H1 (cell line): ENCODE measurements at regions not wholly inside any gene's neighbourhood (a gene's known extent, or its start where the extent isn't known, plus 50 kb on each side); places are given as distances from the start of the nearest gene placed in this dataset.

Experiments
- CTCF ChIA-PET: fragments of 300-600 bp; sonication (Branson Sonifier 250); formaldehyde crosslinking; loops from one replicate; lab custom pipeline; 2021; ENCODE audit not compliant: partially characterized antibody; lab: Charles Lee
- POLR2A ChIA-PET: fragments of 300-600 bp; sonication (Branson Sonifier 250); formaldehyde crosslinking; loops from one replicate; lab custom pipeline; 2021; ENCODE audit warnings: inconsistent platforms; ENCODE audit not compliant: partially characterized antibody; lab: Charles Lee
- DNase-seq, 2 experiments: peaks; one replicate each; pipeline versions ENCODE4 v3.0.0 to v3.0.0-alpha.2; 2010 to 2022; ENCODE audit warnings: low spot score in 2 of 2, low read depth in 1 of 2, mixed read lengths in 1 of 2
- FAIRE-seq: peaks from 2 replicates; lab custom pipeline; 2011; peaks lifted over from hg19 to GRCh38; lab: Jason Lieb, UNC
- H2AFZ ChIP-seq: 2 replicates; pipeline ENCODE4 v1.8.1; 2012; ENCODE audit warnings: low read length, inconsistent platforms
- H2AK5ac ChIP-seq: 2 replicates; pipeline ENCODE4 v1.6.1; 2013; ENCODE audit warnings: low read depth, low read length
- H2BK120ac ChIP-seq: replicated peaks from 2 replicates; pipeline ENCODE3; 2013; ENCODE audit warnings: low read depth, low read length, inconsistent platforms
- H2BK12ac ChIP-seq: 2 replicates; pipeline ENCODE4 v1.6.1; 2013; ENCODE audit warnings: low read depth, low read length
- H2BK15ac ChIP-seq: 2 replicates; pipeline ENCODE4 v1.6.1; 2013; ENCODE audit warnings: low read length
- H2BK20ac ChIP-seq: 2 replicates; pipeline ENCODE4 v1.6.1; 2013; ENCODE audit warnings: low read length
- H2BK5ac ChIP-seq: 2 replicates; pipeline ENCODE4 v1.6.1; 2013; ENCODE audit warnings: low read depth, low read length
- H3K14ac ChIP-seq: 2 replicates; pipeline ENCODE4 v1.6.1; 2013; ENCODE audit warnings: inconsistent platforms; ENCODE audit not compliant: insufficient read length
- H3K18ac ChIP-seq: 2 replicates; pipeline ENCODE4 v1.6.1; 2013; ENCODE audit warnings: low read length; ENCODE audit errors: extremely low read depth
- H3K23ac ChIP-seq: 2 replicates; pipeline ENCODE4 v1.6.1; 2013; ENCODE audit warnings: inconsistent platforms; ENCODE audit not compliant: insufficient read length
- H3K23me2 ChIP-seq: 2 replicates; pipeline ENCODE4 v1.6.1; 2013; ENCODE audit warnings: low read depth, low read length
- H3K27ac ChIP-seq: 2 replicates; pipeline ENCODE4 v1.6.1; 2011; ENCODE audit warnings: low read depth, low read length, inconsistent platforms
- H3K27me3 ChIP-seq, 4 experiments: replicated peaks in 1 of 4; 1 replicate in 1 of 4; 2 replicates in 3 of 4; pipeline versions ENCODE4 v1.6.1 to v1.8.1; 2011 to 2013; ENCODE audit warnings: low read length in 3 of 4, mild to moderate bottlenecking in 3 of 4, inconsistent platforms in 2 of 4, mixed read lengths in 2 of 4, moderate library complexity in 1 of 4; ENCODE audit not compliant: control insufficient read depth in 3 of 4, insufficient read depth in 3 of 4; ENCODE audit errors: extremely low read depth in 1 of 4
- H3K36me3 ChIP-seq, 4 experiments: 2 replicates each; pipeline versions ENCODE4 v1.6.1 to v1.8.1; 2011 to 2013; ENCODE audit warnings: mild to moderate bottlenecking in 4 of 4, low read length in 3 of 4, moderate library complexity in 2 of 4, control low read depth in 1 of 4, inconsistent platforms in 1 of 4; ENCODE audit not compliant: insufficient read depth in 4 of 4, control insufficient read depth in 2 of 4
- H3K4ac ChIP-seq: replicated peaks from 2 replicates; pipeline ENCODE3; 2013; ENCODE audit warnings: low read length, low read depth, mixed read lengths, inconsistent platforms; ENCODE audit not compliant: insufficient read length
- H3K4me1 ChIP-seq, 4 experiments: replicated peaks in 1 of 4; 1 replicate in 1 of 4; 2 replicates in 3 of 4; pipeline versions ENCODE4 v1.6.1 to v1.8.1; 2011 to 2013; ENCODE audit warnings: low read length in 3 of 4, inconsistent platforms in 2 of 4, mixed read lengths in 1 of 4; ENCODE audit not compliant: insufficient read depth in 4 of 4, control insufficient read depth in 3 of 4
- H3K4me2 ChIP-seq, 2 experiments: 2 replicates each; pipeline versions ENCODE4 v1.6.1 to v1.8.1; 2011 to 2013; ENCODE audit warnings: low read depth in 2 of 2, low read length in 2 of 2, control low read depth in 1 of 2, inconsistent platforms in 1 of 2, mild to moderate bottlenecking in 1 of 2; ENCODE audit not compliant: insufficient read depth in 1 of 2
- H3K4me3 ChIP-seq, 4 experiments: fragments of 200-600, 300-600 bp in 1 of 4; sonication (generic), shearing (Covaris generic), sonication (Bioruptor Twin) in 1 of 4; 2 replicates each; pipeline versions ENCODE4 v1.5.1 to v1.8.1; 2011 to 2016; ENCODE audit warnings: low read length in 4 of 4, low read depth in 3 of 4, control low read depth in 2 of 4, inconsistent platforms in 2 of 4, mild to moderate bottlenecking in 2 of 4, mixed read lengths in 1 of 4, moderate library complexity in 1 of 4; ENCODE audit not compliant: insufficient read depth in 2 of 4; ENCODE audit errors: extremely low read depth in 1 of 4
- H3K56ac ChIP-seq: replicated peaks from 2 replicates; pipeline ENCODE3; 2013; ENCODE audit warnings: low read depth, mild to moderate bottlenecking, mixed read lengths, low read length, inconsistent platforms; ENCODE audit not compliant: insufficient read length
- H3K79me1 ChIP-seq: 2 replicates; pipeline ENCODE4 v1.6.1; 2013; ENCODE audit warnings: low read depth, low read length, control low read depth
- H3K79me2 ChIP-seq, 2 experiments: 2 replicates each; pipeline versions ENCODE4 v1.6.1 to v1.8.1; 2012 to 2013; ENCODE audit warnings: low read length in 2 of 2, mild to moderate bottlenecking in 2 of 2, inconsistent platforms in 1 of 2; ENCODE audit not compliant: insufficient read depth in 2 of 2, control insufficient read depth in 1 of 2
- H3K9ac ChIP-seq, 4 experiments: replicated peaks in 1 of 4; 1 replicate in 1 of 4; 2 replicates in 3 of 4; pipeline versions ENCODE4 v1.6.1 to v1.8.1; 2011 to 2013; ENCODE audit warnings: low read depth in 3 of 4, low read length in 3 of 4, control low read depth in 2 of 4, mild to moderate bottlenecking in 2 of 4, moderate library complexity in 2 of 4, inconsistent platforms in 1 of 4; ENCODE audit errors: extremely low read depth in 1 of 4
- H3K9me3 ChIP-seq, 2 experiments: 2 replicates each; pipeline versions ENCODE4 v1.6.1 to v1.8.1; 2012 to 2013; ENCODE audit warnings: mild to moderate bottlenecking in 2 of 2, moderate library complexity in 2 of 2, control low read depth in 1 of 2, inconsistent platforms in 1 of 2, low read depth in 1 of 2, low read length in 1 of 2, mixed read lengths in 1 of 2; ENCODE audit not compliant: insufficient read depth in 2 of 2
- H4K20me1 ChIP-seq, 2 experiments: replicated peaks in 1 of 2; 2 replicates each; pipeline versions ENCODE3 to v1.8.1; 2011 to 2013; ENCODE audit warnings: inconsistent platforms in 2 of 2, low read length in 2 of 2, mild to moderate bottlenecking in 1 of 2; ENCODE audit not compliant: insufficient read depth in 2 of 2, control insufficient read depth in 1 of 2
- H4K5ac ChIP-seq: 2 replicates; pipeline ENCODE4 v1.6.1; 2013; ENCODE audit warnings: low read length, low read depth, mixed read lengths, inconsistent platforms; ENCODE audit not compliant: insufficient read length
- H4K8ac ChIP-seq: 2 replicates; pipeline ENCODE4 v1.8.0; 2013; ENCODE audit warnings: mild to moderate bottlenecking, moderate library complexity, low read length, inconsistent platforms; ENCODE audit not compliant: insufficient read depth; ENCODE audit errors: extremely low read depth
- H4K91ac ChIP-seq: replicated peaks from 2 replicates; pipeline ENCODE3; 2013; ENCODE audit warnings: low read length, mixed read lengths, inconsistent platforms; ENCODE audit not compliant: insufficient read length
- BACH1 ChIP-seq: IDR thresholded peaks from 2 replicates; pipeline ENCODE4 v1.6.1; 2012; ENCODE audit warnings: low read length, improper control_type of control experiment
- MAX ChIP-seq: IDR thresholded peaks from 2 replicates; pipeline ENCODE4 v1.6.1; 2012; ENCODE audit warnings: inconsistent platforms
- POLR2A ChIP-seq, 2 experiments: IDR thresholded peaks; 1 replicate in 1 of 2; 2 replicates in 1 of 2; pipeline ENCODE4 v1.6.1; 2011; ENCODE audit warnings: low read depth in 2 of 2, low read length in 2 of 2, mild to moderate bottlenecking in 2 of 2; ENCODE audit errors: control extremely low read depth in 1 of 2
- RAD21 ChIP-seq, 2 experiments: IDR thresholded peaks in 1 of 2; conservative IDR thresholded peaks in 1 of 2; 2 replicates each; pipeline ENCODE4 v1.6.1; 2011; ENCODE audit warnings: low read depth in 2 of 2, low read length in 2 of 2, improper control_type of control experiment in 1 of 2, inconsistent platforms in 1 of 2, mild to moderate bottlenecking in 1 of 2, moderate library complexity in 1 of 2
- RFX5 ChIP-seq: IDR thresholded peaks from 2 replicates; pipeline ENCODE4 v1.6.1; 2011; ENCODE audit warnings: low read depth, low read length, improper control_type of control experiment, borderline replicate concordance
- SP2 ChIP-seq: IDR thresholded peaks from 2 replicates; pipeline ENCODE4 v1.6.1; 2012; ENCODE audit warnings: mild to moderate bottlenecking, low read length, inconsistent platforms
- TCF12 ChIP-seq: IDR thresholded peaks from 2 replicates; pipeline ENCODE4 v1.6.1; 2011; ENCODE audit warnings: low read depth, mild to moderate bottlenecking, low read length
- WGBS, 2 experiments: shearing (Covaris generic) in 1 of 2; methylation state at CpG; one replicate each; pipeline versions ENCODE4 v1.1.6 to v1.1.7; 2013 to 2015; ENCODE audit warnings: low lambda C conversion rate in 2 of 2, mixed read lengths in 2 of 2, inconsistent platforms in 1 of 2, low coverage in 1 of 2, missing lambda C conversion rate in 1 of 2; ENCODE audit not compliant: insufficient replicate concordance in 2 of 2, insufficient coverage in 1 of 2, insufficient read length in 1 of 2; ENCODE audit errors: extremely low coverage in 1 of 2, missing lambda C conversion rate in 1 of 2; 5-methylcytosine and 5-hydroxymethylcytosine counted together

GRCh38 chr5:135100011-135100410 is 66.0 kb upstream of the PITX1 start:
- Histone ChIP-seq H3K4ac (no peak overlapping the region), H3K56ac (no peak overlapping the region), H2BK15ac (no peak overlapping the region), H3K23me2 (no peaks in the 10 kb centered on the region), H3K36me3 (no peaks in the 10 kb centered on the region), H2BK120ac (no peak overlapping the region), H2BK5ac (no peak overlapping the region), H3K9ac (no peak overlapping the region), H3K27ac (no peak overlapping the region), H3K9me3 (no peaks in the 10 kb centered on the region), H3K4me2 (no peak overlapping the region), H2AFZ (no peak overlapping the region), H2AK5ac (no peak overlapping the region), H2BK12ac (no peak overlapping the region), H4K91ac (no peak overlapping the region), H3K27me3 (no peaks in the 10 kb centered on the region), H4K5ac (no peak overlapping the region), H3K79me2 (no peaks in the 10 kb centered on the region), H4K20me1 (peaks cover 0 to 1% of the 10 kb centered on the region in 2 experiments), H3K14ac (no peak overlapping the region), H3K18ac (no peak overlapping the region), H4K8ac (no peak overlapping the region), H3K79me1 (no peaks in the 10 kb centered on the region), H2BK20ac (no peak overlapping the region), H3K4me1 (no peaks in the 10 kb centered on the region; a peak in 1 of 7 replicates), H3K23ac (no peak overlapping the region), H3K4me3 (no peak overlapping the region)
- POLR2A ChIA-PET = no interaction called here
- DNase-seq (no peak), FAIRE-seq (no peak)
- CTCF ChIA-PET = interaction anchor here (1.4 kb wide), 1 partner anchor 15 kb away, joined by 4 read pairs; no protein-coding TSS in a partner anchor
- WGBS, 2 experiments = 81% methylated on average over 3 of the region's 3 CpGs; no CpG with 5 or more reads in 1 of the 2 experiments
- TF ChIP-seq SP2 (no peak), MAX (no peak), RFX5 (no peak), RAD21 (IDR thresholded peaks at IDR 0.05 in 1 of 2, conservative IDR thresholded peaks at IDR 0.05 in 1 of 2; ENCODE audit: low read depth in 2 of 2, low read length in 2 of 2) (no peak), POLR2A (IDR thresholded peaks at IDR 0.05; ENCODE audit: control extremely low read depth in 1 of 2, low read depth in 2 of 2, low read length in 2 of 2) (no peak), BACH1 (no peak), TCF12 (no peak)
